ENCODE measurements at regions not wholly inside any gene's neighbourhood (a gene's known extent, or its start where the extent isn't known, plus 50 kb on each side); places are given as distances from the start of the nearest gene placed in this dataset.

- TF ChIP-seq CTCF (conservative IDR thresholded peaks at IDR 0.05; ENCODE audit: low read length) (no peak), EZH2phosphoT487 (IDR thresholded peaks at IDR 0.05; ENCODE audit: borderline replicate concordance) (no peak)
Observed at GRCh38 chr2:105652014-105652796, 92.5 kb upstream of the NCK2 start.
